Fibroblast of skin of left biceps (primary cell): ENCODE measurements at regions not wholly inside any gene's neighbourhood (a gene's known extent, or its start where the extent isn't known, plus 50 kb on each side); places are given as distances from the start of the nearest gene placed in this dataset.

Experiments used
- DNase-seq, 2 experiments: peaks; one replicate each; pipeline ENCODE4 v3.0.0-alpha.2; 2013; ENCODE audit warnings: low read depth in 2 of 2

DNA sequence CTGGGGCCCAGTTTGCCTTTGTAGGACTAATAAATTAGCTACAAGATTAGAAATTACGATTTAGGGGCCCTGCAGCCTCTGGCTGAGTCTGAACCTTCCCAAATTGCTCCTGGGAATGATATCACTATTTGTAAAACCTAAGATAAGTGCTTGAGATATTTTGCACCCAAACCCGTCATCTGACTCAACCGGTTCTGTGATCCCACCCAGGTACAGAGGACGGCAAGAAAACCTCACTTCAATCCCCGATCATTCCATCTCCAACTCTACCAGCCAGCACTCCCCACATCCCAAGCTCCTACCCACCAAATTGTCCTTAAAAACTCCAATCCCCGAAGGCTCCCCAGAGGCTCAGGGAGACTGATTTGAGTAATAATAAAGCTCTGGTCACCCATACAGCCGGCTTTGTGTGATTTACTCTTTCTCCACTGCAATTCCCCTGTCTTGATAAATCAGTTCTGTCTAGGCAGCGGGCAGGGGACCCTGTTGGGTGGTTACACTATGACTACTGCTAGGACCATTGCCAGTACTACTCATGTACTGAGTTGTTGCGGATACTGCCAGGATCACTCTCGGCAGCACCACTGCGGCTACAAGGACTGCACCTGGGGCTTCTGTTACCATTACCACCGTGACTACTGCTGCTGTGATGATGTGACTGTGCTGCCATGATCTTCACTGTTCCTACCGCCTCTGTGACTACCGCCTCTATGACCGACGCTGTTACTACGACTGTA is 73.1 kb downstream of the IRF8 start:
- DNase-seq, result no peak

DNA sequence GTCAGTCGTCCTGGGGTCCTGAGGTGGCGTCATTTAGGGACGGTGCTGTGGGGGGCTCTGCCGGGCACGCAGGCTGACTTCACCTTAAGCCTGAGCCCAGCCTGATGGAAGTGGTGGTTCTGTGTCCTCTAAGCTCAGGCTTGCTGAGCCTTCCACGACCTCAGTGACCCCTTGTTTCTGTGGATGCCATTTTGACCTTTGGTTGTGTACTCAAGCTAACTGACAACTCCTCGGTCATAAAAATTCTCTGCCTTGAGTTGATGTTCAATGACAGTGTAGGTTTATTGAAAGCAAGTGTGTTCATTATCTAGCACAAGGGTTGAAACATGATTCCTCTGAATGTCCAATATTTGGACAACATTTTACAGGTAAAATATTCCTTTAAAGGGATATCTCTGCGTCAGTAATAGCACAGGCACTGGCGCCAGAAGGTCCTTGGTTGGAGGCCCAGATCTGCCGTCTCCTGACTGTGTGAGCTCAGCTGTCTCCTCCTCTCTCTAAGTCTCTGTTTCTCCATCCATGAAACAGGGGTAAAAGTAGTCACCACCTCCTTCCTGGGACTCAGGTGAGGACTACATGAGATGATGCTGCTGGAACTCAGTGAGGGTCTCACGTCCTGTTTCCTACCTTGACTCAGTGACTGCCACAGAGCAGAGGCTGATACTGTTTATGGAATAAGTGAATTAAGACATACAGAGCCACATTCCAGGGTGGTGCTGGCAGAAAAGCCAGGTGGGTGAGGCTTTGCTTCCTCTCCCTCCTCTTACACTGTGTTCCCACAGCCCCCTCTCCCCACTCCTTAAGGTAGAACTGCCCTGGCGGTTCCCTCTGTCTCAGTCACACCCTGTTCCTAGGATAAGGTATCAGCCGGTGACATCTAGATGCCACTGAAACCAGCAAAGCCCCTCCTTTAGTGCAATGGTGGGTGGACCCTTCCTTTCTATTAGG is 75.7 kb downstream of the IRF8 start:
- DNase-seq, result no peak

GRCh38 chr16:85975451-85975981 is 76.6 kb downstream of the IRF8 start:
- DNase-seq, result no peak

GRCh38 chr16:85978291-85978775 is 79.4 kb downstream of the IRF8 start:
- no peak for DNase-seq

- no peak for DNase-seq
These were observed 80.0 kb downstream of the IRF8 start for GRCh38 chr16:85978976-85979375.

- DNase-seq, result no peak
These were observed 80.6 kb downstream of the IRF8 start for GRCh38 chr16:85979605-85980004.

DNA sequence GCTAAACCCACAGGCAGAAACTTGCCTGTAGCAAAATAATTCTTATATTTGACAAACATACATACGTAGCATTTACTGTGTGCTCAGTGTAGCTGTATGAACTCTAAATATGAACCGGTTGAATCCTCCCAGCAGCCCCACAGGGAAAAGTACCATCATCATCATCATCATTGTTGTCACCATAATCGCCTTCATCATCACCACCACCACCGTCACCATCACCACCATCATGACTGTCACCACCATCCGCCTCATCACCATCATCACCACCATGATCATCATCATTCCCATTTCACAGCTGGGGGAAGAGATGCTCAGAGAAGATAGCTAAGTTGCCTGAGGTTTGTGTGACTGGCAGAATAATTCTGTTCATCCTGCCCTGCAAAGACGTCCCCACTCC is 81.7 kb downstream of the IRF8 start:
- no peak for DNase-seq

- no peak for DNase-seq
These were observed 83.0 kb downstream of the IRF8 start for GRCh38 chr16:85981826-85982562.

DNA sequence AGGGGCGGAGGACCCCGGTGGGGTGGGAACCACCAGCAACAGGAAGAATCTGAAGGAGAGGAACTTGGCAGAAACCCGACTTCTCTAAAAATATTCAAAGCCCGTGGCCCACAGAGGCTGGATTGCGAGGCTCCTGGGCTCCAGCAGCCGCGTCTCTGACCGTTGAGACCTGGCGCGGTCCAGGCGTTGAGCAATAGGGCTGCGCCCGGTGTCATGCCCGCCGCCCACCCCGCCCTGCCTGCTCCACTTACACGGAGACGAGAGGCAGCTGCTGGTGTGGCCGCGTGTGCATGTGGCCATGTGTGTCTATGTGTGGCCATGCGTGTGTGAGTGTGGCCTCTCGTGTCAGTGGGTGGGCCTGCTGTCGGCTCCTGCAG is 83.6 kb downstream of the IRF8 start:
- no peak for DNase-seq

DNA sequence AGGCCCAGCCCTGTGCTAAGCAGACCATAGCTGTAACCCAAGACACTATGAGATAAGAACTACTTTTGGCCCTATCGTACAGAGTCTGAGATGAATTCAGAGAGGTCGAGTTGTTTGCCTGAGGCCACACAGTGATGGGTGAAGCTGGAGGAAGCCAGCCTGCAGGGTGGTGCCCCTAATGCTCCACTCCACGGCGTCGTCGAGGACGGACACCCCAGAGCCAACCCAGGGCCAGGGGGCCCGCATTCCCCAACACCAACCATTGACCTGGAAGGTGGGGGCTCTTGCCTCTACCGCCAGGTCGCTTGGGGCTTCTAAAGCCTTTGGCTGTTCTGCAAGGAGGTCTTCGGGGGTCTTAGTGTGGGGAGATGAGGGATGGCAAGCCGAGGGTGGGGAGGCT is 84.1 kb downstream of the IRF8 start:
- no peak for DNase-seq

- DNase-seq, result no peak
These were observed 84.8 kb downstream of the IRF8 start for GRCh38 chr16:85983606-85984230.

GRCh38 chr16:85984231-85984880 is 85.4 kb downstream of the IRF8 start:
- no peak for DNase-seq

- DNase-seq, result no peak
These were observed 86.0 kb downstream of the IRF8 start for GRCh38 chr16:85984947-85985451.

GRCh38 chr16:85986931-85987749 is 88.2 kb downstream of the IRF8 start:
- DNase-seq, result no peak

DNA sequence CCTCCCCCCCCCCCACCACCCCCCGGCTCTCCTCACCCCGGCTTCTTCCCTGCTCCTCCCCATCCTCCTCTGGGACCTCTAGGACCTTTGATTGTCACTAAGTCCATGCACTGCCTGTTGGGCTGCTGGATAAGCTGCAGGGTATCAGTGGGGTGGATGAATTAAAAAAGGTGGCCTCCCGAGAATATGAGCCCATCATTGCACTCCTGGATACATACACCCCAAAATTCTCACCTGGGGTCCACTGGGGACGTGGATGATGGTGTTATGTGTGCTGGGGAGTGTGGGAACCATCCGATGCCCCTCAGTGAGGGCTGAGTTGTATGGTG is 88.8 kb downstream of the IRF8 start:
- no peak for DNase-seq

- no peak for DNase-seq
These were observed 89.3 kb downstream of the IRF8 start for GRCh38 chr16:85988306-85988705.

GRCh38 chr16:85988723-85989313 is 89.9 kb downstream of the IRF8 start:
- DNase-seq, result no peak

DNA sequence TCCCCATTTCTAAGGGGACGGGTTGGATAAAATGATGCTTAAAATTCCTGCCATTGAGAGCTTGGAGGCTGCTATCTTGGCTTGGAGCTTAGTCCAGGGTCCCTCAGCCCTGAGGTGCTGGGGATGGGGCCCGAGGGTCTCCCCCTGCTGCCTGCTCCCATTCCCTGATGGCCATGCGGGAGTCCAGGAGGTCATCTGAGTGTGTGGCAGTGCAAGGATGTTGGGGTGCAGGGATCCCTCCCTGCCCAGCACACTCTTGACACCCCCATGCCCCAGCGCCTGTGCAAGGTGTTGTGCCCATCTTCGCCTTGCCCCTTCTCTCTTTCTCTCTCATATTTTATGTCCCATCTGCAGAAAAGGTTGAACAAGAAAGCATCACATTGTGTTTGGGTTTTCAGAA is 90.4 kb downstream of the IRF8 start:
- no peak for DNase-seq

DNA sequence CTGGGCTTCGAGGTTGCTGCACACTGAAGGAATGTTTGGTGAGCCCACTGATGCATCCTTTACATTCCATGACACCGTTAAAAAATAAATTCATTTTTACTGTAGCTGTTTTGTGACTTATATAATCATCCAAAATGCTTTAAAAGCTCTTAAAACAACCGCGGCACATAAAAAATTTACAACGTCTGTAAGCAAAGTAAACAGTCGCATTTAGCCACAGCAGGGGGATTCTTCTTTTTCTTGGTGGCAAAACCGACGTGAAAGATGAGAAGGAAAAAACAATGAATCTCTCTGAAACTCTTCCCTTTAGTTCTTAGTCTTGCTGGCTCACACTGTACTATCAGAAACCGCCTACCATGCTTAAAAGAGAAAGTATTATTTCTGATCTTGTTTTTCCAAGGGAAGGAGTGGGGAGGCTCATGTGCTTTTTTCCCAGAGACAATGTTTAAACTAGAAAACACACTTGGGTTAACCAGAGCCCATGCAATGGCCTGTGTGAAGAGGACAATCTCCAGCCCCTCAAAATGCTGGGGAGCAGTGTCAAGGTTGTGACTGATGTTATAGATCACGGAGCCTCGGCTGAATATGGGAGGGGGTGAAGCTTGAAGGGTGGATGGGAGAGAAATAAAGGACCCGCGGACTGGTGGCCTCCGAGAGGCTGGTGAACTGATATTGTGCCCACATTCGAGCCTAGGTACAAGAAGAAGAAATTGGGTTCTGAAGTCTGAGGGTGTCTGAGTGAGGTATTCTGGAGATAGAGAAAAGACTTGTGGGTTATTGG is 91.1 kb downstream of the IRF8 start:
- DNase-seq, result no peak
